Osteocyte (in vitro differentiated cells): ENCODE measurements at regions not wholly inside any gene's neighbourhood (a gene's known extent, or its start where the extent isn't known, plus 50 kb on each side); places are given as distances from the start of the nearest gene placed in this dataset.

Experiments
- DNase-seq: peaks from one replicate; pipeline ENCODE4 v3.0.0; 2021; ENCODE audit warnings: mixed read lengths; ENCODE audit not compliant: unreplicated experiment; ENCODE audit errors: extremely low spot score
- H3K27ac Mint-ChIP-seq: one replicate; pipeline ENCODE4 v1.8.0; 2021; ENCODE audit warnings: mild to moderate bottlenecking, mixed read lengths; ENCODE audit not compliant: unreplicated experiment
- H3K27me3 Mint-ChIP-seq: one replicate; pipeline ENCODE4 v1.8.0; 2021; ENCODE audit warnings: mixed read lengths; ENCODE audit not compliant: unreplicated experiment
- H3K36me3 Mint-ChIP-seq: one replicate; pipeline ENCODE4 v1.8.0; 2021; ENCODE audit warnings: mixed read lengths; ENCODE audit not compliant: unreplicated experiment
- H3K4me1 Mint-ChIP-seq: one replicate; pipeline ENCODE4 v1.8.0; 2021; ENCODE audit warnings: mixed read lengths; ENCODE audit not compliant: unreplicated experiment
- H3K4me3 Mint-ChIP-seq: one replicate; pipeline ENCODE4 v1.8.0; 2021; ENCODE audit warnings: mild to moderate bottlenecking, moderate library complexity, mixed read lengths; ENCODE audit not compliant: unreplicated experiment
- H3K9me3 Mint-ChIP-seq: one replicate; pipeline ENCODE4 v1.8.0; 2021; ENCODE audit warnings: mixed read lengths; ENCODE audit not compliant: unreplicated experiment
- CTCF ChIP-seq: fragments of 200-600 bp; sonication (generic); IDR thresholded peaks from 2 replicates; pipeline ENCODE4 v1.5.0; 2021; ENCODE audit warnings: antibody characterized with exemption, mild to moderate bottlenecking, moderate library complexity

DNA sequence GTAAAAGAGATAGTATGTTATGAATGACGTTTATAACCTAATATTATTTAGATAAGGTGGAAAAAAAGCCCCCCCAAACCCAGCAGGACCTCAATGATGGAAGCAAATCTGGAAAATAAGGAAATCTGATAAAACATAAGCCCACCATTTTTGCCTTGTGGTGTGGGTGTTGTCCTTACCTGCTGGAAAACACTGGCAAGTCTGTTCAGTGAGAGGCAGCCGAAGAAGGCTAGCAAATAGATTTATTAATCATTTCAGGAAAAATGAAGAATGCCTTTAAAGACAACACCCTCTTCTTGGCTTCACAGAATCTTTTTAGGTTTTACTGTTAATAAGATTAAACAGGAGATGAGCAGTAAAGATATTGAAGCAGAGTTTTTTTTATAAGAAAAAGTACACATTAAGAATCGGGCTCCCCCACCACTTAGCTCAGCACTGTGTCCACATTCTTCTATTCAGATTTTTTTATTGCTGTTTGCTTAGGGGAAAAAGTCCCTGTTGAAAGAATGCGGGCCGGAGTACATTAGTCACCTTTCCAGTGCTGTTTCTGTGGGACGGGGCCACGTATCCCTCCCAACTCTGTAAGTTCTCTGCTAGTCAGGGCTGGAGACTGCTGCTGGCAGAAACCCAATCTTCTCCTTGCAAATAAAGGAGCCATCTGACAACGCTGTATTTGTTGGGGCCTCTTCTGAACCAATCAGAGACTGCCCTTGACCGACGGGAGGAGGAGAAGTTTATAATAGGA is 104.1 kb downstream of the EVX1 start:
- H3K4me1 Mint-ChIP-seq = no peaks in the 10 kb centered on the region
- no peak for TF ChIP-seq CTCF
- no peak for DNase-seq
- H3K36me3 Mint-ChIP-seq = no peaks in the 10 kb centered on the region
- H3K9me3 Mint-ChIP-seq = no peaks in the 10 kb centered on the region
- peaks cover 48% of the 10 kb centered on the region for H3K27me3 Mint-ChIP-seq
- no peak overlapping the region for H3K27ac Mint-ChIP-seq
- no peak overlapping the region for H3K4me3 Mint-ChIP-seq

DNA sequence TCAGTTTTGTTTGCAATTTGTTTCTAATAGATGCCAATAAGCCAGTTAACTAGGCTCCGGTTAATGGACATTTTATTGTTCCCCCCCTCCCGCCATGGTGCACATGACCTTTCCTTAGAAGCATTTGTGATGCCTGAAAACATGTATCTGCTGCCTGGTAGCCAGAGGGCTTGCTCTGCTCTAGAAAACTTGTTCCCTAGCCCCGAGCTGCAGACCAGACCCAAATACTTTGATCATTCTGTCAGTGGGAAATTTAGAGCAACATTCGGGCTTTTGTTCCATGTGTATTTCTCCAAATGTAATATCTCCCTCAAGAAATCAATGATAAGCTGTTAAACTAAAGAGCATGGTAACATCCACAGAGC is 104.7 kb downstream of the EVX1 start:
- Mint-ChIP-seq H3K4me1 (no peaks in the 10 kb centered on the region), H3K9me3 (no peaks in the 10 kb centered on the region)
- no peak for DNase-seq

DNA sequence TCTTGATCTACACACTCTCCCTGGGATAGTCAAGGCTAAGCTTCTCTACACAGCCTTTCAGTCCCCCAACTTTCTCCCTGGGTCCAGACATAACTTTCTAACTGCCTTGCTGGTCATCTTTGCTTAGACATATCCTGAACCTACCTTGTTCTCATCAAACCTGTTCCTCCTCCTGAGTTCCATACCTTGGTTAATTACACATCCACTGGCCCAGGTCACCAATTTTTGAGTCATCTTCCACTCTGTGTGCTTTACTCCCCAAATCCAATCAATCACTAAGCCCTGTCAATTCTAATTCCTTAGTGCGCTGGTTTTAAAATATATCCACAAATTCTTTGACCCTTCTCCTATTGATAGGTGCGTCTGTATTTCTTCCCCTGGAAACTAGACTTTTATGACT is 107.0 kb downstream of the EVX1 start:
- TF ChIP-seq CTCF = no peak
- Mint-ChIP-seq H3K4me1 (no peaks in the 10 kb centered on the region), H3K27me3 (peaks cover 55% of the 10 kb centered on the region), H3K9me3 (no peaks in the 10 kb centered on the region), H3K27ac (no peak overlapping the region), H3K36me3 (no peaks in the 10 kb centered on the region), H3K4me3 (no peak overlapping the region)
- no peak for DNase-seq

More for the DNA sequence above, 104.7 kb downstream of the EVX1 start:
- no peak overlapping the region for H3K27ac Mint-ChIP-seq
- H3K27me3 Mint-ChIP-seq = peaks cover 48% of the 10 kb centered on the region
- TF ChIP-seq CTCF = no peak
- no peak overlapping the region for H3K4me3 Mint-ChIP-seq
- no peaks in the 10 kb centered on the region for H3K36me3 Mint-ChIP-seq

DNA sequence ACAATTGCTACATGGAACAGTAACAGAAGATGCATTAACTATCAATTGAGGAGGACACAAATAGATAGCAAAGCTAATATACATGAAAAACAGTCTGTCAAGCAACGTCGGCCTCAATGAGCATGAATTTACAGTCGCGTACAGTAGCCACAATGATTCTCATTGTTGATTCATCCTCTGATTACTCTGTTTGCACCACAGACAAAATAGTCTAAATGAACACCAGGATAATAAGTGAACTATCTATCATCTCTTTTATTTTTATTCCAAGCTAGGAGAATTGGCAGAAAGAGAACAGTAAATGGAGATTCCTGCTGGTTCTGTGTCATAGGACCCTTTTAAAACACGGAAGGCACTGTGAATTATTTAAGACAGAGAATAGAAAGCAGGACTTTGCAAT is 108.5 kb downstream of the EVX1 start:
- H3K27ac Mint-ChIP-seq = no peak overlapping the region
- H3K36me3 Mint-ChIP-seq = no peaks in the 10 kb centered on the region
- no peak overlapping the region for H3K4me3 Mint-ChIP-seq
- no peaks in the 10 kb centered on the region for H3K4me1 Mint-ChIP-seq
- TF ChIP-seq CTCF = no peak
- no peaks in the 10 kb centered on the region for H3K9me3 Mint-ChIP-seq
- peaks cover 51% of the 10 kb centered on the region for H3K27me3 Mint-ChIP-seq
- no peak for DNase-seq

DNA sequence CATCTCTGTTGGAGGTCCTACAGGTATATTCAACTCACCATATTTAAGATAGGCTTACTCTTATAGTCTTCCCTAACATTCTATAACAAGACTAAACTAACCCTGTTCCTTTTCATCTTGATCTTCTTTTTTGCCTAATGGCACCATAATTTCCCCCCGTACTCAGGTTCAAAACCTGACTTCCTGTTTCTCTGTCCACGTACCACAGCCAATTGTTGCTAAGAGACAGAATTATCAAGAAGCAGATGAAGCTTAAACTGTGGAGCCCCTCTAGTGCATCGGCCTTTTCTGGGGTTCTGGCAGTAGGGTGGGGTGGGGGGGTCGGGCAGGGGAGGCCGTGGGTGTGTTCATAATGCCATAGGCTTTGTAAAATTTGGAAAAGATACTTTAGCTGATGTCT is 109.2 kb downstream of the EVX1 start:
- Mint-ChIP-seq H3K27me3 (peaks cover 48% of the 10 kb centered on the region), H3K27ac (no peak overlapping the region), H3K4me1 (no peaks in the 10 kb centered on the region), H3K4me3 (no peak overlapping the region), H3K9me3 (no peaks in the 10 kb centered on the region), H3K36me3 (no peaks in the 10 kb centered on the region)
- no peak for DNase-seq
- TF ChIP-seq CTCF = no peak
